ENCODE measurements at regions not wholly inside any gene's neighbourhood (a gene's known extent, or its start where the extent isn't known, plus 50 kb on each side); places are given as distances from the start of the nearest gene placed in this dataset.
"Not testable (repeated sequence)": the region's sequence is repeated elsewhere in the genome, so short reads cannot be mapped to it uniquely, and the experiment has no call there.

DNA sequence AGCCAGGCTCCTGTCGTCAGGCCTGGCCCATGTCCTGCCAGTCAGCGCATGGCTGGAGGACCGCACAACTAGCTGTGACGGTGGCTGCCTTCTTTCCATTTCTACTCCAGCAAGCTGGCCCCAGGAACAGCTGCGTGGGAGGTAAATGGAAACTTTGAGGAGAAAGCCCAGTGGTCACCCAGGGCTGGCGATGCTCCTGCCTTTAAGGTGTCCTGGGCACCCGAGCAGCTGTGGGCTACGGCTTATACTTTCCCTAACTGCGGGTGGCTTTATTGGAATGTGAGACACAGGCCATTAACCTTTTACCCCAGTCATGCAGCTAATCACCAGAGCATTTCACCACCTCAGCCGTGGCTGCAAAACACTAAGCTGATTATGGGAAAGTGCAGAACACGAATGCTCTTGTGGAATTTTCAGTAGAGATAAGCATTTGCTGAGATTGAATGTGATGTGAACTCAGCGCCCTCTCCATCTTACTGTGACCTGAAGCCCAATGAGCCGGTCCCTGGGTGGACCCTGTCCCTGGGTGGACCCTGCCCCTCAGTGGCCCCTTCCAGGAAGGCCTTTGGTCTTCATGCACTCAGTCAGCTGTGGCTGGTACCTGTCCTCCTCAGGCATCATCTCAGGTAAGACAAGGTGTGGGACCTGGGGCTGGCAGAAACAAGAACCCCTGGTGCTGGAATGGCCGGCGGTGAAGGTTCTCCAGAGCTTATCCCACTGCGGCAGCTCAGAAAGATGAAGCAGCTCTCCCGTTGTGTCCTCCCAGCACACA, 275.4 kb upstream of the HS6ST1 start:
- DNase-seq (ENCODE audit: low read depth): no peak

DNA sequence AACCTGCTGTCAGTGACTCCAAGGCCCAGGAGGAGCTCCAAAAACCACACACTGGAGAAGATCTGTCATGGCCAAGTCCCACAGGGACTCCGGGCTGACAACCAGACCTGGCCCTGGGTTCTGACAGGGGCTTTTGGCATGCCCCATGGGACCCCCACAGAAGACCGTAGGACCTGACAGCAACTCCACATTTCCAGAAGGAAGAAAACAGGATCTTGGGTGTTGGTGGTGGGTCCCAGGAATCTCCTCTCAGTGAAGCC, 275.9 kb upstream of the HS6ST1 start:
- DNase-seq (ENCODE audit: low read depth): no peak

DNA sequence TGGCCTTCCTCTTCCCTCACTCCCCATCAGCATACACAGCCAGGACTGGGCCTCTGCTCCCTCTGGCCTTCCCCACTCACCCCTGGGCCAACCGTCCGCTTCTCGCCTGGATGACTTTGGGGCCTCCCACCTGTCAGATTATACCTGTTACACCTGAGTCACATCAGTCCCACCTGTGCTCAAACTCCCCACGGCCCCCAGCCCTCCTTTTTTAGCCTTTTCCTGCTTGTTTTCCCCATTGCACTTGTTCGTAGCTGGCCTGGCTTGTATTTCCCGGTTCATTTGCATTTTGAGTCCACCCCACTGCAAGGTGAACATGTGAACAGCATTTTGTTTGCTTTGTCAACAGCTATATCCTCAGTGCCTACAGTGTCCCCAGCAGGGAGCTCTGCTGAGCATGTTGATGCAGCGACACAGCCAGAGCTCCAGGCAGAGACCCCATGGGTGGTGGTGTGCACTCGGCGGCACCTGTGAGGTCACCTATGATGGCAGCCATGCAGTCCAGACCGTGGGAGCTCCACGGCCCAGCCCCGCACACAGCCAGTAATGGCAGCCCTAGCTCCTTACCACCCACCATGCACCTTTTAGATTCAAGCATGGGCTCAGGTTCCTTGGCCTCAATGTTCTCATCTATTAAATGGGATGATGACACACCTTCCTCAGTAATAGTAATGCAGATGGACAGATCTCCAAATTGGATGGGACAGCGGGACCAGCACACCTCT, 276.4 kb upstream of the HS6ST1 start:
- DNase-seq (ENCODE audit: low read depth): no peak

DNA sequence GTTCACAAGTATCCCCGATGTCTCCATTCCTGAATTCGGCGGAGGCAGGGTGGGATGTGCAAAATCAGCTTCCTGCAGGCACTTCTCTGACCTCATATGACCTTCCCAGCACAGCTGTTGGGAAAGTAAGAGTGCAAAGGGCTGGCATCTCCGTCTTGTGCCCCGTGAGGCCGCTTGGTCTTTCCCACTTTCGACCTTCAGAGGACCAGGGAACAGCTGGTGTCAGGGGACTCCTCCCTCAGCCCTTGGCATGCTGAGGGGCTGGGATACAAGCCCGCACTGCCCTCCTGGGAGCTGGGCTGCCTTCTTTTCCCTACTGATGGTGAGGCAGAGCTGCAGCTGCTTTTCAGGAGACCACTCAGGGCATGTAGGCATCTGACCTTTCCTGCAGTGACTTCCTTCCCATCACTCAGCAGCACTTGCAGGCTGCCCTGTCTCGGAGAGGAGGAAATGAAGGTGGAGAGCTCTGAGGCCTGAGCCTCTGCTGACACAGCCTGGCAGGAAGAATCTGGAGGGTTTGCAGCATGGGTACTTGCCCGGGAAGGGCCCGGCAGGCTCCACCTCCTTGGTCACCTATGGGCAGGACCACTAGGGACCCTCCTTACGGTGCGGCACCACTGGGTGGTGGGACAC, 277.2 kb upstream of the HS6ST1 start:
- DNase-seq (ENCODE audit: low read depth): peak; percentile 0

DNA sequence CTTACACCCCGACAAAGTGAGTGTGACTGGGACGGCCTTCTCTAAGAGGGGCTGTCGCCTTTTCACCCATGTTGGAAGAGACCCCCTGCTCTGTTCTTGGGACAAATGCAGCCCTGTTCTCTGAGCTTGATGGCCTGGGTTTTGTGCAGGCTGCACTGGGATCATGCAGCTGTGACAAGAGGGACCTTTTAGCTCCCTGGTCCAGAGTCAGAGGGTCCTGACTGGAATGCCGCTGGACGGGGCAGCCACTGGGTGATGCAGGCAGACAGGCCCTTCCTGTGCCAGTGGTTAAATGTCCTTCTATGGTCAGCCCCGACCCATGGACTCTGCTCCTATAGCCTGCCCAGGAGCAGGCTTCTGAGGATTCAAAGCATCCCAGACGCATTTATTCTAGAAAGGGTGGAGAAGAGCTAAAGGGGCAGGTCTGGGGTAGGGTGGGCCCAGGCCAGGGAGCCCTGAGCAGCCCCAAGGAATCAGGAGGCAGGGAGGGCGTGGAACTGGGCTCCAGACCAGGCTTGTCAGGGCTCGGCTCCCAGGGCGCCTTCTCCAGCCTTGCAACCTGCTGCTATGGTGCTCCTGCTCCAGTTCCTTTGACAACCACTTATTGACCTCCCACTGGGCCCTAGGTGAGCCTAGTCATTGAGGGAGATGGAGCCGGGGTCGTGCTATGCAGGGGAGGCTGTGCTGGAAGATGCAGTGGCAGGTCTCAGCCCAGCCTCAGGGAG, 277.9 kb upstream of the HS6ST1 start:
- no peak for DNase-seq (ENCODE audit: low read depth)

DNA sequence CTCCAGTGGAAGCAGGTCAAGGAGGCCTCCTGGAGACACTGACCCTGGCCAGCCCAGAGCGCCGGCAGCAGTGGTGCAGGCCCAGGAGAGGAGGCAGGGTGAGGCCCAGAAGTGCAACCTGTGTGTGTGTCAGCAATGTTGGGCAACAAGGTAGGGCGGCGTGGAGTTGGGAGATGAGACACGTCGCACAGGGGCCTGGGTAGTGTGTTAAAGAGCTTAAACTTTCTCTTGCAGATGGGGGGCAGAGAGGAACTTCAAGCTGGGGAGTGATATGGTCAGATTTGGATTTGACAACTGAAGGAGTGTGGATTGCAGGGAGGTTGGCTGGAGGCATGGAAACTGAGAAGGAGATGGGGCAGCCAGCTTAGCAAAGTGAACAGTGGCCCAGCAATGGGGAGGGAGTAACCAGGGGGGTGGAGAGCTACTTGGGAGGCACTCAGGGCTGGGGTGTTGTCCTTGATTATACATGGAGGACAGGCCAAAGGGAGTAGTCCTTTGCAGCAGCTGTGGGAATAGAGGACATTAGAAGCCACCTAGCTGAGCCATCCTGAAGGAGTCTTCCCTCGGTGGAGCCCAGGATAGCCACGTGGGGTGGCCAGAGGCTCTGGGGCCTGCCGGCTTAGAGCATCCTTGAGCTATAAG, 278.6 kb upstream of the HS6ST1 start:
- no peak for DNase-seq (ENCODE audit: low read depth)

DNA sequence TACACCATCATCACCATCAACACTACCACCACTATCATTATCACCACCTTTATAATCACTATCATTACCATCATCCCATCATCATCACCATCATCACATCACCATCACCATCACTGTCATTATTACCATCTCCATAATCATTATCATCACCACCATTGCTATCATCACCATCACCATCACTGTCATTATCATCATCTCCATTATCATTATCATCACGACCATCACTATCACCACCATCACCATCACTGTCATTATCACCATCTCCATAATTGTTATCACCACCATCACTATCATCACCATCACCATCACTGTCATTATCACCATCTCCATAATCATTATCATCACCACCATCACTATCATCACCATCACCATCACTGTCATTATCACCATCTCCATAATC, 279.6 kb upstream of the HS6ST1 start:
- DNase-seq (ENCODE audit: low read depth): not testable (repeated sequence)

DNA sequence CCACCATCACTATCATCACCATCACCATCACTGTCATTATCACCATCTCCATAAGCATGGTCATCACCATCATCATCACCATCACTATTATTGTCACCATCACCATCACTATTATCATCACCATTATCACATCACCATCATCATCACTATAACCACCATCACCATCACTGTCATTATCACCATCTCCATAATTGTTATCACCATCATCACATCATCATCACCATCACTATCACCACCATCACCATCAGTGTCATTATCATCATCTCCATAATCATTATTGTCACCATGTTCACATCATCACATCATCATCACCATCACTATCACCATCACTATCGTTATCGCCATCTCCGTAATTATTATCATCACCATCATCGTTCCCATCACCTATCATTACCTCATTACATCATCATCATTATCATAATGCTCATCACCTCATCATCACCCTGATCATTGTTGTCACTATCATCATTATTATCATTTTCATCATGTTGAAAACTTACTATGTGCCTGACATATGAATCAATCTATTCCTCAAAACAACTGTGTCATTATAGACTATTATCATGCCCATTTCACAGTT, 280.3 kb upstream of the HS6ST1 start:
- DNase-seq (ENCODE audit: low read depth): no peak

DNA sequence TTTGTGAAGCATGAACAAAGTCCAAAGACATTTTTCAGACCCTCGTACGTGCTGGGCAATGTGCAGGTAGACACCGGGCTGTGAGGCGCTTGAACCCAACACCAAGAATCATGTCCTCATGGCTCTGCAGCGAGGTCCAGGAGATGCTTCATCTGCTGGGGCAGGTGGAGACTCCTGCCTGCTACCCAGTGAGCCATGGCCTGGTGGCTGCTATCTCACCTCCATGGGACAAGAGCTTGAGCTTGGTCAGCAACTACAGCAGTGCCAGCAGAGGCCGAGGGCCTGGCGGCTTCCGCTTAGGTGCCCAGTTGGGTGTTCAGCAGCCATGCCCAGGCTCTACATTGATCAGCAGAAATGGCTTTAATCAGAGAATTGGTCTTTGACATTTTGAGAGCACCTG, 281.0 kb upstream of the HS6ST1 start:
- DNase-seq (ENCODE audit: low read depth): no peak

DNA sequence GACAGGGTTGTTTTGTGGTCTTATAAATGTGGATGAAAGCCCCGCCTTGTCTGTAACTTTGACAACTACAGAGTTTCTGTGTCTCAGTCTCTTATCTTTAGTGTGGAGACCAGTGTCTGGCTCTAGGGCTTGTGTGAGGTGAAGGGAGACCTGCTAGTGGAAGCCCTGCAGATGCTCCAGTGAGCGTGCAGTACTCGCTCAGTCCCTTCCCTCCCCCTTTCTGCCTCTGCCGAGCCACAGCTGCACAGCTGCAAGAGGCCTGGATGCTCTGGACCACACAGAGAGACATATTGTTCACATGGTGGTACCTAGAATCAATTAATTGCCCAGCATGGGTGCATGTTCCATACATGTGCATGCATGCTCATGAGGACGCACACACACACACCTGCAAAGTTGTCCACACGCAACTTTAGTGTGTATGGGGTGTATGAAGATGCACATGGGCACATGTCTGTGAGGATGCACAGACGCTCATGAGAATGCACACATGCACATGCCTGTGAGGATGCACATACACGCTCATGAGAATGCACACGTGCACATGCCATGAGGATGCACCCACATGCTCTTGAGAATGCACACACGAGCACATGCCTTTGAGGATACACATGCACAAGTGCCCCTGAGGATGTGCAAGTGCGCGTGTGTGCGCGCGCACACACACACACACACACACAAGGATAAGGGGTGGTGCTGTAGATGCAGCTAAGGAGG, 282.1 kb upstream of the HS6ST1 start:
- no peak for DNase-seq (ENCODE audit: low read depth)

DNA sequence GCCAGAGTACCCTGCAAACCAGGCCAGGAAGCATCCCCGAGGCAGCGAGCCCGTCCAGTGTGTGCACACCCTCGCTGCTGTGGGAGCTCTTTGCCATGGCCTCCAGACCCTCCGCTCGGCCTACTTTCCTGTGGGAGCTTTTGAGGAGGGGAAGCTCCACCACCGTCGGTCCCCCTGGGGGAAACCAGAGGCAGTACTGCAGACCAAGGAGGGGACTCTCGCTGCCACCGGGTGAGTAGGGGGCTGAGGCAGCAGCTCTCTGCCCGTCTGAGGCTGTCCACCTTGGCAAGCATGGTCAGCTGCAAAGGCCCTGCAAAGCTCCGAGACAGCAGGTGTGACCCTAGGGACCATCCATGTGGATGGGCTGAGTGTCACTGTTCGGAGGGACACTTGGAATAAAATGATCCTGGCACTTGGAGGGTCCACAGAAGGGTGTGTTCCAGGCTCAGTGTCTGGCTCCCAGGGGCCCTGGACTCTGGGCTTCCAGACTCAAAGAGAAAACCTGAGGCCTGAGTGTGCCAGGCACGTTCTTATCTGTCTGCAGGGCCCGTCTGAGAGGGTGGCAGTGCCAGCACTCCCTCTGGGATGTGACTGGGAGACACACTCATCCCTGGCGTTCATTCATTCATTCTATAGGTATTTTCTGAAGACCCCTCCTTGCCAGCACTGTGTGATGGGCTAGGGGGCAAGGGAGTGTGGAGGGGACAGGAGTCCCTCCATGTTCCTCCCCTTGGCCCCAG, 282.8 kb upstream of the HS6ST1 start:
- DNase-seq (ENCODE audit: low read depth): no peak

DNA sequence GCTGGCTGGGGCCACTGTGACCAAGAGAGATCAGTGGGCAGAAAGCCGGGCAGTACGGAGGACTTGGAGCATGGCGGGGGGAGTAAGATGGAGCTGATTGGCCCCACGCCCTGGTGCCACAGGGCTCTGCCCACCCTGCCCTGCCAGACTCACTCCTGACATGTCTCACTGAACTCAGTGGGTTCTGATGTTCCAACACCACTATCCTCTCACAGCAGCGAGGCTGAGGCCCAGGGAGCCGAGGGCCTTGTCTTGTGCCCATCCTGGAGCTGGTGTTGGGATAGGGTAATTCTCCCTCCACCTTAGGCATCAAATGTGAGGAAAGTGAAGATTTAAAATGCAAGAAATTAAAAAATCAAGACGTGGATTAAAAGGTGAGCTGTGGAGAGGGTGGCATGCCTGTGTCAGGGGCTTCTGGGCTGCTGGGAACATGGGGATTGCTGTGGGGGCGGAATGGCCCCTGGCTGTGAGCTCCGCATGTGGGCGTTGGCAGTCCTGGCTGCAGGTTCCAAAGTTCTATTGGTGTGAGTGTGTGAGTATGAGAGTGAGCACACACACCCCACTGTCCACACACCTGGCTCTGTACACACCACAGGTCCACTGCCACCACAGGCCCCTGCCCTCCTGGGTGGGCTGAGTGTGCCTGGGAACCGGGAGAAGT, 283.5 kb upstream of the HS6ST1 start:
- no peak for DNase-seq (ENCODE audit: low read depth)

DNA sequence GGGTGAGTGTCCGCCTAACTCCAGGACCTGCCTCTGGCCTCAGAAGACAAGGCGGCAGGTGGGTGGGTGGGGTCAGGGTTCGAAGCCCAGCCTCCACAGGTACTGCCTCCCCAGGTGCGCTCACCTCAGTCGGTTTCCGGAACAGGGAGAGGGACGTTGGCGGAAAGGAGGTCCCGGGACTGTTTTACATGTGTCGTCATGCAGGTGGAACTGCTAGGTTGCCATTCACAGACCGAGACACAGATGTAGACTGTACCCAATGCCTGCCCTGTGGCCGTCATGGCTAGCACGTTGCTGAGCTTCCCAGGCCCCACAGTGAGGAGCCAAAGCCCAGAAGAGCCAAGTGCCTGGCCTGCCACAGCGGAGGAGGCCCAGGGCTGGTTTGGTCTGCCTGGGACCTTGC, 284.0 kb upstream of the HS6ST1 start:
- no peak for DNase-seq (ENCODE audit: low read depth)

DNA sequence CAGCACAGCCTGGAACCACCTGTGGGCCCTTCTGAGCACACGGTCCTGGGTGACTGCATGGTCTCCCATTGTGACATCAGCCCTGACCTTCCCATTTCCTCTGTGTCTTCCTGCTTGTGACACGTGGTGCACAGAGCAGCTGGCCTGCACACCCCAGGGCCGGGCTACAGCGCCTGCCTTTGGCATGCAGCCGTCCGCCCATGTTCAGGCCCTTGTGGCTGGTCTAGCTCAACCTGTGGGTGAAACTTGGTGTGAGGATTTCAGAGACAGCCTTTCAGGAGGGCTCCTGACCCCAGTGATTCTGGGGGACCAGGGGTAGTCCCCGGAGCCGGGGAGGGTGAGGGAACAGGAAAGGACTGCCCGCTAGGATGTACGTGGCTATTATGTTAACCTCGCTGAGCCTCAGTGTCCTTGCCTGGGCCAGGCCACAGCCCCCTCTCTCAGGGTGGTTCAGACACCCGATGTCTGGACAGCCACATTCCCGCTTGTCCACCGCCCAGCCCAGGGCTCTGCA, 284.8 kb upstream of the HS6ST1 start:
- DNase-seq (ENCODE audit: low read depth): no peak

DNA sequence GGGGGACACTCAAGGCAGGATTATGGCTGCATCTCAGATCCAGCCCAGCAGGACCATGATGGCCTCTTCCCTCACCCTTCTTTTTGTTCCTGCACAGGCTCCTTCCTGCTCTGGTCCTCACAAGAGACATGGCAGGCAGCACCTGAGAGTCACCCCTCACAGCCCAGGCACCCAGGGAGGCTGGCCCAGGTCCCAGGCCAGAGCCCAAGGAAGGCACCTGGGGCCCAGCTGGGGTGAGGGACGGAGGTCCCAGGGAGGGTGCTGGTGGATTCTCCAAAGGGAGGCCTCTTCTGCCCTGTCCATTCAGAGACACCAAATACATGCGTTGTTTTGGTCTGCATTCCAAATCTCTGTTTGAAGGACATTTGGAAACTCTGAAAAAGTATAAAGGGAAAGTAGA, 285.4 kb upstream of the HS6ST1 start:
- no peak for DNase-seq (ENCODE audit: low read depth)

DNA sequence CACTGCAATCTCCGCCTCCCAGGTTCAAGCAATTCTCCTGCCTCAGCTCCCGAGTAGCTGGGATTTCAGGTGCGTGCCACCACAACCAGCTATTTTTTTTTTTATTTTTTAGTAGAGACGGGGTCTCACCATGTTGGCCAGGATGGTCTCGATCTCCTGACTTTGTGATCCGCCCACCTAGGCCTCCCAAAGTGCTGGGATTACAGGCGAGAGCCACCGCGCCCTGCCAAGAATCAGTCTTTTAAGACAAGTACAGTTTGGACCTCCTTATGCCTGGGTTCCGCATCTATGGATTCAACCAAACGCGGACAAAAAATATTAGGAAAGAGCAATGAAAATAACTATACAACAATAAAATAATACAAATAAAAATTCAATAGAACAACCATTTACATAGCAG, 285.9 kb upstream of the HS6ST1 start:
- DNase-seq (ENCODE audit: low read depth): not testable (repeated sequence)

DNA sequence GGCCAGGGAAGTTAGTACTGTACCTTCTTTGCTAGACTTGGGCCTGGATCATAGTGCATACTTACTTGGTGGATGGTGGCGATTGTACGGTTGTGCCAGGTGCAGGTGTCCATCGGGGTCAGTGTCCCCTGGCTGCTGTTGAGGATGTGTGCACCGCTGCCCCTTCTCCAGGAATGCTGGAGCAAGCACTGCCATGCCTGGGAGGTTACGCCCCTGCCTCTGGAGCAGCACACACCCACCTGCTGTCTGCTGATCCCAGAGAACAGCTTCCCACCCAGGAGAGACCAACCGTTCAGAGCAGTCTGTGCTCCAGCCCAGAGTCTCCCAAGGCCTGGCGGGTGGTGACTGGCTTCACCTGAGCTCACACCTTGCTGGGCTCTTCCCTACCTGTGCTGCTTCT, 286.8 kb upstream of the HS6ST1 start:
- DNase-seq (ENCODE audit: low read depth): no peak

DNA sequence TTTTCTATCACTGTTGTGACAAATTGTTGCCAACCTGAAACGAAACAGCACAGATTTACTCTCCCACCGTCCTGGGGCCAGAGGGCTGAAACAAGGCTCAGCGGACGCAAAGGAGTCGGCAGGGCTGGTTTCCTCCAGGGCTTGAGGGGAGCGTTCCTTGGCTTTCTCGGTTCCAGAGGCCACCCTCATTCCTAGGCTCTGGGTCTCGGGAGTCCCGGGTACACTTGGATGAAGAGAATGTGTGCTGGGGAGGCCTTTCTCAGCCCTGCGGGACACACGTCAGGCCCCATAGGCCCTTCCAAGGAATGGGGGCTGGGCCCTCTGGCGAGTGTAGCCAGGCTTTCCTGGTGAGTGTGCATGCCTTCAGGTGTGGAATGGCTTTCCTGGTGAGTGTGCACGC, 287.3 kb upstream of the HS6ST1 start:
- DNase-seq (ENCODE audit: low read depth): no peak

DNA sequence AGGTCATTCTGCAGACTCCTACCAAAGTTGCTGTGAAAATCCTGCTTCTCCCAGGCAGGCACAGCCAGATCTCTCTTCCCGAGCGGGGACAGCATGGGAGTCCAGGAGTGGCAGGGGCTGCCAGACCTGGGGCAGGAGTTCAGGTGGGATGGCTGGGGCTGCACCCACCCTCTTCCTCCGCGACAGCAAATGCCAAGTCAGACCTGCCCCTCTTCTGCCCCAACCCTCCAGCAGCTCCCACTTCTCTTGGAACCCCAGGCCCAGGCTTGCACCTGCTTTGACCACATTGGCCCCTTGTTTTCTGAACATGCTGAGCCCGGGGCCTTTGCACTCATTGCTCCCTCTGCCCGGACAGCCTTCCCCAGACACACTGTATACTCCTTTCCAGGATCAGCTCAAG, 288.2 kb upstream of the HS6ST1 start:
- DNase-seq (ENCODE audit: low read depth): no peak
